ENCODE measurements at regions not wholly inside any gene's neighbourhood (a gene's known extent, or its start where the extent isn't known, plus 50 kb on each side); places are given as distances from the start of the nearest gene placed in this dataset.

- Histone ChIP-seq H3K27me3 (ENCODE audit: insufficient read depth, low read length) (0 out of 2 replicates have a peak, but pooled peaks cover 4% of the 10 kb centered on the region), H3K27ac (ENCODE audit: low read depth, low read length) (no peak overlapping the region), H3K4me1 (ENCODE audit: insufficient read depth, low read length) (no peaks in the 10 kb centered on the region), H3K9me3 (ENCODE audit: insufficient read depth, low read depth, low read length) (peaks cover 20% of the 10 kb centered on the region), H3K4me3 (ENCODE audit: low read length) (no peak overlapping the region), H3K36me3 (ENCODE audit: insufficient read depth, low read length) (no peaks in the 10 kb centered on the region), H3K9ac (ENCODE audit: low read depth, low read length) (no peak overlapping the region)
- WGBS: 64% methylated on average over 14 of the region's 14 CpGs
Observed at GRCh38 chr16:86019446-86020047, 120.6 kb downstream of the IRF8 start.

GRCh38 chr16:86020971-86021370, 122.0 kb downstream of the IRF8 start:
- Histone ChIP-seq H3K27me3 (ENCODE audit: insufficient read depth, low read length) (0 out of 2 replicates have a peak, but pooled peaks cover 4% of the 10 kb centered on the region), H3K4me3 (ENCODE audit: low read length) (no peak overlapping the region)
- 92% methylated on average over 7 of the region's 7 CpGs for WGBS

DNA sequence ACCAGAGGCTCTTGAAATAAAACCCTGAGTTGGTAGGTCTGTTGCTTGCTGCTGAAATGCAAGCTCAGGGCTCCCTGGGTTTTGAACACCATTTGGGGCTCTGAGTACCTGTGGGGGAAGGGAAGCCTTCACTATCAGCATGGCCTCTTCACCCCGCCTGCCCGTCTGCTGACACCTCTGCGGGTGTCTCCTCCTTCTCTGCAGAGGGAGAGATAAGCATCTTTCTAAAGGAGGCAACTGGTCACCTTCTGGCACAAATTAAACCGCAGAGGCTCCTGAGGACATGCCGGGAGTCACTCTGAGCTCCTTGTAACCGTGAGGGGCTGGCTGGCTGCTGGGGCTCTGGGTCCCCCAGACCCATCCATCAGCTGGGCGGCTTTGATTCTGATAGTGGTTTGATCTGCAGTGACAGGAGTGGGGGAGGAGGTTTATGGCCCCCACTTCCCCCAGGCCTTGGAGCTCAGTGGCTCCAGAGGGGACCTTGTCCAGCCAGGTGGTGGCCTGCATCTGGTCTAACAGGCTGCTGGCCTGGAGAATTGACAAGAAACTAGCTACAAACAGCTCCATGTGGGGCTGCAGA, 123.5 kb downstream of the IRF8 start:
- no peak overlapping the region for H3K27ac ChIP-seq (ENCODE audit: low read depth, low read length)
- no peak overlapping the region for H3K9ac ChIP-seq (ENCODE audit: low read depth, low read length)
- H3K4me3 ChIP-seq (ENCODE audit: low read length): no peak overlapping the region
- H3K9me3 ChIP-seq (ENCODE audit: insufficient read depth, low read depth, low read length): peaks cover 25% of the 10 kb centered on the region
- no peaks in the 10 kb centered on the region for H3K4me1 ChIP-seq (ENCODE audit: insufficient read depth, low read length)
- 0 out of 2 replicates have a peak, but pooled peaks cover 4% of the 10 kb centered on the region for H3K27me3 ChIP-seq (ENCODE audit: insufficient read depth, low read length)
- no peaks in the 10 kb centered on the region for H3K36me3 ChIP-seq (ENCODE audit: insufficient read depth, low read length)
- WGBS: 74% methylated on average over 7 of the region's 7 CpGs

More at GRCh38 chr16:86020971-86021370, 122.0 kb downstream of the IRF8 start:
- no peaks in the 10 kb centered on the region for H3K4me1 ChIP-seq (ENCODE audit: insufficient read depth, low read length)
- H3K9ac ChIP-seq (ENCODE audit: low read depth, low read length): no peak overlapping the region
- no peaks in the 10 kb centered on the region for H3K36me3 ChIP-seq (ENCODE audit: insufficient read depth, low read length)
- H3K9me3 ChIP-seq (ENCODE audit: insufficient read depth, low read depth, low read length): peaks cover 25% of the 10 kb centered on the region
- H3K27ac ChIP-seq (ENCODE audit: low read depth, low read length): no peak overlapping the region

DNA sequence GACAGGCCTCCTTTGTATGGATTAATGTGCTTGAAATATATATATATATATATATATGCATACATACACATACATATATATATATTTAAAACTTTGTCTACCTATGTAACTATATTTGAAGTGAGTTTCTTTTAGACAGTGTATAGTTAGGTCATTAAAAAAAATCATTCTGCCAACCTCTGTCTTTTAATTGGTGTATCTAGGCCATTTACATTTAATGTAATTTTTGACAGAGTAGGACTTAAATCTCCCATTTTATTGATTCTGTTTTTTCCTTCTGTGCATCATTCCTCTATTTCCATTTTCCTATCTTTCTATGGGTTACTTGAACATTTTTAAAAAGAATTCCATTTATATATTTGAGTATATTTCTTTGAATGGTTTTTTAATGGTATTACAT, 125.2 kb downstream of the IRF8 start:
- no peaks in the 10 kb centered on the region for H3K36me3 ChIP-seq (ENCODE audit: insufficient read depth, low read length)
- H3K9ac ChIP-seq (ENCODE audit: low read depth, low read length): no peak overlapping the region
- H3K27me3 ChIP-seq (ENCODE audit: insufficient read depth, low read length): no peaks in the 10 kb centered on the region
- no peaks in the 10 kb centered on the region for H3K4me1 ChIP-seq (ENCODE audit: insufficient read depth, low read length)
- H3K9me3 ChIP-seq (ENCODE audit: insufficient read depth, low read depth, low read length): peaks cover 27% of the 10 kb centered on the region
- H3K27ac ChIP-seq (ENCODE audit: low read depth, low read length): no peak overlapping the region
- H3K4me3 ChIP-seq (ENCODE audit: low read length): no peak overlapping the region

- WGBS: 71% methylated on average over 3 of the region's 3 CpGs
- H3K4me3 ChIP-seq (ENCODE audit: low read length): no peak overlapping the region
Observed at GRCh38 chr16:86025706-86026105, 126.7 kb downstream of the IRF8 start.

GRCh38 chr16:86026171-86026910, 127.4 kb downstream of the IRF8 start:
- Histone ChIP-seq H3K9me3 (ENCODE audit: insufficient read depth, low read depth, low read length) (peaks cover 25% of the 10 kb centered on the region), H3K4me3 (ENCODE audit: low read length) (no peak overlapping the region), H3K4me1 (ENCODE audit: insufficient read depth, low read length) (no peaks in the 10 kb centered on the region), H3K27ac (ENCODE audit: low read depth, low read length) (no peak overlapping the region), H3K9ac (ENCODE audit: low read depth, low read length) (no peak overlapping the region), H3K36me3 (ENCODE audit: insufficient read depth, low read length) (no peaks in the 10 kb centered on the region), H3K27me3 (ENCODE audit: insufficient read depth, low read length) (no peaks in the 10 kb centered on the region)
- 87% methylated on average over 15 of the region's 15 CpGs for WGBS

More at GRCh38 chr16:86025706-86026105, 126.7 kb downstream of the IRF8 start:
- Histone ChIP-seq H3K27me3 (ENCODE audit: insufficient read depth, low read length) (no peaks in the 10 kb centered on the region), H3K4me1 (ENCODE audit: insufficient read depth, low read length) (no peaks in the 10 kb centered on the region), H3K9ac (ENCODE audit: low read depth, low read length) (no peak overlapping the region), H3K36me3 (ENCODE audit: insufficient read depth, low read length) (no peaks in the 10 kb centered on the region), H3K9me3 (ENCODE audit: insufficient read depth, low read depth, low read length) (peaks cover 25% of the 10 kb centered on the region), H3K27ac (ENCODE audit: low read depth, low read length) (no peak overlapping the region)

- 89% methylated on average over 7 of the region's 7 CpGs for WGBS
- no peaks in the 10 kb centered on the region for H3K4me1 ChIP-seq (ENCODE audit: insufficient read depth, low read length)
- no peak overlapping the region for H3K9ac ChIP-seq (ENCODE audit: low read depth, low read length)
- H3K27me3 ChIP-seq (ENCODE audit: insufficient read depth, low read length): no peaks in the 10 kb centered on the region
- peaks cover 25% of the 10 kb centered on the region for H3K9me3 ChIP-seq (ENCODE audit: insufficient read depth, low read depth, low read length)
- H3K4me3 ChIP-seq (ENCODE audit: low read length): no peak overlapping the region
- H3K27ac ChIP-seq (ENCODE audit: low read depth, low read length): no peak overlapping the region
- no peaks in the 10 kb centered on the region for H3K36me3 ChIP-seq (ENCODE audit: insufficient read depth, low read length)
Observed at GRCh38 chr16:86026916-86027315, 128.0 kb downstream of the IRF8 start.

DNA sequence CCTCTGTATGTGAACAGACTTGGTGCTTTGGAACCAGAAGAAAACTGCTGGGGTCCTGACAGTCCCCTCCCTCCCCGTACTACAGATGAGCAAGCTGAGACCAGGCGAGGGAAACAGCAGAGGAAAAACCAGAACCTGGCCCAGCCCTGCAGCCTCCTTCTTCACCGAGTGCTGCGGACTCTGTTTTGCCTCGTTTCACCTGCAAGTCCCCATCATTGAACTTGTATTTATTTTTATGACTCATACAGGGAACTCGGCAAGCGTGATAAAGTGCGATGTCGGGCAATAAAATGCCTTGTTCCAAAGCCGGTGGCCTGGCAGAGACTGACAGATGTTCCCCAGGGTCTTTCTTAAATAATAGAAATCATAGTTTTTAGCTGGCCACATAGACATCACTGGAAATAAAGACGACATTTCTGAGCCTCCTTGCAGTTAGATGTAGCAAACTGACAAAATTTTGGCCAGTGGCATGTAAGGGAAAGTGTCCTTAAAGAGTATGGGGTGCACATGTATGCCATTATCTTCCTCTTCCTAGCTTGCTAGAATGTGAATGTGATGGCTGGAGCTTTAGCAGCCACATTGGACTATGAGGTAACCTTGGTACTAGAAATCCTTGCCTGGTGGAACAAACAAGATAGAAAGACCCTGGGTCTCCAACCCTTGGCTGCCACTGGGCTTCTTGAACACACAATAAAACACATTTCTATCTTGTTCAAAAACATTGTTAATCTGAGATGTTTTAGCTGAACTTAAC, 128.6 kb downstream of the IRF8 start:
- H3K4me1 ChIP-seq (ENCODE audit: insufficient read depth, low read length): peaks cover 5% of the 10 kb centered on the region
- no peak overlapping the region for H3K27ac ChIP-seq (ENCODE audit: low read depth, low read length)
- peaks cover 25% of the 10 kb centered on the region for H3K9me3 ChIP-seq (ENCODE audit: insufficient read depth, low read depth, low read length)
- H3K36me3 ChIP-seq (ENCODE audit: insufficient read depth, low read length): no peaks in the 10 kb centered on the region
- WGBS: 91% methylated on average over 11 of the region's 11 CpGs
- no peak overlapping the region for H3K4me3 ChIP-seq (ENCODE audit: low read length)
- H3K9ac ChIP-seq (ENCODE audit: low read depth, low read length): no peak overlapping the region
- H3K27me3 ChIP-seq (ENCODE audit: insufficient read depth, low read length): no peaks in the 10 kb centered on the region

DNA sequence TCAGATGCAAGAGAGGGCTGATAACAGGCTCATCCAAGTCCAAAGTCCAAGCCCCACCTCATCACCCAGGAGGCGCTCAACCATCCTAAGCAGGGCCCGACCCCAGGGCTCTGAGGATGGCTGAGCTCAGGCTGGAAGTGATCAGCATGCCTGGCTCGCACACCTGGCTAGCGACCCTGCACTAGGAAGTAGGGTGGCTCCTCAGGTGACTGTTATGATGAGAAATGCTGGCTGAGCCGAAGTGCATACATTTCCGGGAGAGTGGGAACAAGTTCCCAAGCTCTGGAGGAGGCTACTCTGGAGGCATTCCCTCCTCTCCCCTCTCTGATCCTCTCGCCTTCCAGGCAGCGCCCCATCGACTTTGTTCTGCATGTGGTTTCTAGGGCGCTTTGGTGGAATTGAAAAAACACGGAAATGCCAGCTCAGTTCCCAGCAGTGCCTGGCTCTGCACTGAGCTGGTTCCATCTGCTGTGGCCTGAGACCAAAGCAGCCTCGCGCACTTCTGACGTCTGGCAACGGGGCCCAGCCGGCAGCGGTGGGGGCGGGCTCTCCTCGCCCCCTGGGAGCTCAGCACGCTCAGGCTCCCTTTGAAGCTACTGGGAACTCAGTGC, 130.3 kb downstream of the IRF8 start:
- Histone ChIP-seq H3K27me3 (ENCODE audit: insufficient read depth, low read length) (peaks cover 5% of the 10 kb centered on the region; the same call in 1 of the 2 replicates), H3K4me3 (ENCODE audit: low read length) (no peak overlapping the region), H3K27ac (ENCODE audit: low read depth, low read length) (no peak overlapping the region), H3K9ac (ENCODE audit: low read depth, low read length) (no peak overlapping the region), H3K36me3 (ENCODE audit: insufficient read depth, low read length) (no peaks in the 10 kb centered on the region), H3K4me1 (ENCODE audit: insufficient read depth, low read length) (peaks cover 12% of the 10 kb centered on the region), H3K9me3 (ENCODE audit: insufficient read depth, low read depth, low read length) (peaks cover 10% of the 10 kb centered on the region)
- 49% methylated on average over 20 of the region's 20 CpGs for WGBS

DNA sequence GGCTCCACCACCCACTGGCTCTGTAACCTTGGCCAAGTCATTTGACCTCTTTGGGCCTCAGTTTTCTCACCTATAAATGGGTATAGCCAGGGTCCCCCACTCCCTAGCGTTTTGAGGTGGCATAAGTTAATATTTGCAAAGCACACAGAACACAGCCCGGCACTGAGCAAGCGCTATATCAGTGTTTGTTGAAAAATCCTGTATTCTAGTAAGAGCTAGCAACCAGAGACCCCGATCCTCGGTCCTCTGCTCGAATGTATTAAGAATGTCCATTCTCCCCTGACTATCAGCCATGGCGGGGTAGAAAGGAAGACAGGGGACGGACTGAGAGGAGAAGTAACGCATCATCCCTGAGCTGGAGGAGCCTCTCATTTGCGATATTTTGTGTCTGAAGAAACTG, 131.2 kb downstream of the IRF8 start:
- Histone ChIP-seq H3K27ac (ENCODE audit: low read depth, low read length) (no peak overlapping the region), H3K27me3 (ENCODE audit: insufficient read depth, low read length) (peaks cover 5% of the 10 kb centered on the region; the same call in 1 of the 2 replicates), H3K4me1 (ENCODE audit: insufficient read depth, low read length) (peaks cover 17% of the 10 kb centered on the region), H3K36me3 (ENCODE audit: insufficient read depth, low read length) (no peaks in the 10 kb centered on the region), H3K4me3 (ENCODE audit: low read length) (no peak overlapping the region), H3K9ac (ENCODE audit: low read depth, low read length) (no peak overlapping the region), H3K9me3 (ENCODE audit: insufficient read depth, low read depth, low read length) (0 out of 2 replicates have a peak, but pooled peaks cover 2% of the 10 kb centered on the region)
- 97% methylated on average over 10 of the region's 10 CpGs for WGBS

All from HUES64 (cell line).